Fibroblast of pulmonary artery (primary cell): ENCODE measurements at regions not wholly inside any gene's neighbourhood (a gene's known extent, or its start where the extent isn't known, plus 50 kb on each side); places are given as distances from the start of the nearest gene placed in this dataset.
A peak's percentile ranks its signal among the peaks of the same experiment; 100 is the strongest.

Source experiments
- DNase-seq: peaks from one replicate; pipeline ENCODE4 v3.0.0-alpha.2; 2010; ENCODE audit warnings: low read depth
- H3K4me3 ChIP-seq: replicated peaks from 2 replicates; pipeline ENCODE4 v1.5.1; 2011; ENCODE audit warnings: low read depth, mild to moderate bottlenecking, control low read depth, low read length, moderate library complexity
- TF ChIP-seq, protein P1 (sequence below): IDR thresholded peaks from 2 replicates; pipeline ENCODE4 v1.5.1; 2011; ENCODE audit warnings: mild to moderate bottlenecking, control low read depth, low read length, inconsistent platforms; ENCODE audit errors: missing control alignments

DNA sequence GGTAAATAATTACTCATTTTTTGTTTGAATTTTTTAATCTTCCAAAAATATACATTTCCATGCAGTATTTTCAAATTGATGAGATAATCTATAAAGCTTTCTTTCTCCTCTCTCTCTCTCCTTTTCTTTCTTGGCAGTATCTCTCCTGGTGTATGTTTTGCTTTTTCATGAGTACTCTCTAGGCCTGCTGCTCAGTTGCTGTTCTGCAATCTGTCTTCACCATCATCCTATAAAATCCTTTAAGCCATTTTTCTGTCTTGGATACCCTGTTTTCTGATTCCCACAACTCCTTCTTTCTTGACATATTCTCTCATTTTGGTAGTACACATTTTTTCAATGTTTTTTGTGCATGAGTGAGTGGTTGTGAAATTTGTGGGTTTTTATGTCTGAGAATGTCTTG, 1558.1 kb upstream of the LRRTM3 start:
- DNase-seq: no peak
- H3K4me3 ChIP-seq: no peak overlapping the region
- TF ChIP-seq, protein P1, sequence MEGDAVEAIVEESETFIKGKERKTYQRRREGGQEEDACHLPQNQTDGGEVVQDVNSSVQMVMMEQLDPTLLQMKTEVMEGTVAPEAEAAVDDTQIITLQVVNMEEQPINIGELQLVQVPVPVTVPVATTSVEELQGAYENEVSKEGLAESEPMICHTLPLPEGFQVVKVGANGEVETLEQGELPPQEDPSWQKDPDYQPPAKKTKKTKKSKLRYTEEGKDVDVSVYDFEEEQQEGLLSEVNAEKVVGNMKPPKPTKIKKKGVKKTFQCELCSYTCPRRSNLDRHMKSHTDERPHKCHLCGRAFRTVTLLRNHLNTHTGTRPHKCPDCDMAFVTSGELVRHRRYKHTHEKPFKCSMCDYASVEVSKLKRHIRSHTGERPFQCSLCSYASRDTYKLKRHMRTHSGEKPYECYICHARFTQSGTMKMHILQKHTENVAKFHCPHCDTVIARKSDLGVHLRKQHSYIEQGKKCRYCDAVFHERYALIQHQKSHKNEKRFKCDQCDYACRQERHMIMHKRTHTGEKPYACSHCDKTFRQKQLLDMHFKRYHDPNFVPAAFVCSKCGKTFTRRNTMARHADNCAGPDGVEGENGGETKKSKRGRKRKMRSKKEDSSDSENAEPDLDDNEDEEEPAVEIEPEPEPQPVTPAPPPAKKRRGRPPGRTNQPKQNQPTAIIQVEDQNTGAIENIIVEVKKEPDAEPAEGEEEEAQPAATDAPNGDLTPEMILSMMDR: no peak

DNA sequence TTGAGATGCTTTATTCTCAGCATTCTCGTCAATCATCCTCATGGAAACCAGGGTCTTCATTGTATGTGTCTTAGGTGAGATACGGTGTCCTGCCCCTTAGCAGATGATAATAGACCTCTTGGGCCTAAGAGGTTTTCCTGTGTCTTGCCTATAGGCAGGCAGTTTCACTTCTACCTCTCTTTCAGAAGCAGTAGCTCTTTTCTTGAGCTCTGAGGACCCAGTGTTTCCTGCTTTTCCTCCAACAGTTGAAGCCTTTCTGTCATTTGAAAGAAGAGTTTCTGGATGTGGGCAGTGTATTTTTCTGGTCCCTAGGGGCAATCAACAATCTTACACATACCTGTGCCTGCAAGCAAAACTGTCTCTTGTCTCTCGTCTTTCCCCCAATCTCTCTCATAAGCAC, 1550.3 kb upstream of the LRRTM3 start:
- DNase-seq: no peak
- H3K4me3 ChIP-seq: no peak overlapping the region
- TF ChIP-seq, protein P1: no peak

DNA sequence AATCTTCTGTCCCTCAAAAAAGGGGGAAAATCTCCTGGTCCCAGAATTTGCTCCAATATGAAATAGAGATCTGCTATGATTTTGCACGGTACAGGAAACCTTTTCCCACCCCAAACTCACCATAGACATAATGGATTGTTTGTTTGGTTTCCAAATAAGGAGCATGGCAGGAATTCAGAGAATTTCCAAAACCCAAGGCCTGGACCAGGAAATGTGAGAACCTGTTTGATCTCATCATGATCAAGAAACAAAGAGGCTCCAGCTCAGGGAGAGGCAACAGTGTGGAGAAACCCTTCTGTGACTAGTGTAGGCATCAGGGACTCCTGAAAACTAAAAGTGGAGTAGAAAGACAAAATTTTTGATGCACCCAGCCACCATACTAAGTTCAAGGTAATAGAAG, 1548.1 kb upstream of the LRRTM3 start:
- H3K4me3 ChIP-seq: no peak overlapping the region
- TF ChIP-seq, protein P1: no peak
- DNase-seq: no peak

DNA sequence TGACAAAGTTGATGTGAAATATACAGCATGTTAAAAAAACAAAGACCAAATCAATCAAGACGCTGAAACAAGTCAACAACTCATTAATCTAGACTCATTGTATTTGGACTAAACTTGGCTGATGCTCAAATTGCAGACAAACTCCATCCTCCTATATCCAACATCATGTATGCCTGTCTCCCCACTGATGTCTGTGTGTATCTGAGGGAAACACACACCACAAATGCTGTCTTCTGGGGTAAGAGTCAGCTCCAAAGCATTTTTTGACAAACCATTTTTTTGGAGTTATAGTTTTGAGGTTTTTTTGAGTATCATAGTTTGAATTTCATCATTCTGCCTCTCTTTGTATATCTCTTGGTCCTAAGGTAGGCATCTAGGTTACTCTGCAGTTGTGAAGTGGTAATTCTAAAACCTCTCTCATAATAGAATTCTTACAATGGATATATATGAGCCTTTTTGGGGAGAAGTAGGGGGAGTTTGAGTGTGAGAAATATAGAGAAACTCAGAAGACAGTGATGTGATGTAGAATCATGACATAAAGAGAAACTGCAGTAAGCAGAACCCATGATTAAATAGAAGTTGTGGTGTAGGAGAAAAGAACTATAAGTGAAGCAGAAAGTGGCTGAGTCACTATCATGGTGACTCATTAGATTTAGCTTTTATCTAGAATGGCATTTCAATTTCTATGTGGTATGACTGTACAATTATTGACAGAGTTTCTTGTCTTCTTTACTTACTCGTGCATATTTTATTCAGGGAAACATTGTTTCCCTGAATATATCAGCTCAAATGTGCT, 1531.1 kb upstream of the LRRTM3 start:
- DNase-seq: peak; percentile 47
- TF ChIP-seq, protein P1: no peak
- H3K4me3 ChIP-seq: no peak overlapping the region

DNA sequence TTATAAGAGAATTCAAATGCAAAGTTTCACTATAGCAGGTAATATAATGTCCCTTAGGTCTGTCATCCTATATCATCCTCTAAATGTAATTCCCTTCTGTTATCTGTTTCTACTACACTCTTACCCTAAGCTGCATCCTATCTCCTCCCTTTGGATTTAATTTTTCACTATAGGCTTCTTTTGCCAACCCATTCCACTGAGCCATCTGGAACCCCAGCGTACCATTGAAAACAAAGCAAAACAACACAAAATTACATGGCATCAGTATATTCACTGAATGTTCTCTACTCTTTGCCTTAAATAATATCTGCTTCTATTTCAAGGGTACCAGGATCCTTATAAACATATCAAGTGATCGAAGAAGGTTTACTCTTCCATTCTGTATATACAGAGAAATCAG, 1530.2 kb upstream of the LRRTM3 start:
- H3K4me3 ChIP-seq: no peak overlapping the region
- TF ChIP-seq, protein P1: no peak
- no peak for DNase-seq

DNA sequence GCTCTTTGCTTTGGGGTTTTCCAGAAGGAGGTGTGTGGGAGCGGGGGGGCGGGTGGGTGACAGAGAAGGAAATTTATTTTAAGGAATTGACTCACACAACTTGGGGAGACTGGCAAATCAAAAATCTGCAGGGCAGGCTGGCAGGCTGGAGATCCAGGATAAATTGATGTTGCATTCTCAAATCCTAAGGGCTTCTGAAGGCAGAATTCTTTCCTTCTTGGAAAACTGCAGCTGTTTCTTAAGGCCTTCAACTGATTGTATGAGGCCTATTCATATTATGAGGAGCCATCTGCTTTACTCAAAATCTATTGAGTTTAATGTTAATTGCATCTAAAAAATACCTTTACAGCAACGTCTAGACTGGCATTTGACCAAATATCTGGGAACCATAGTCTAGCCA, 1528.8 kb upstream of the LRRTM3 start:
- H3K4me3 ChIP-seq: no peak overlapping the region
- no peak for DNase-seq
- TF ChIP-seq, protein P1: no peak

DNA sequence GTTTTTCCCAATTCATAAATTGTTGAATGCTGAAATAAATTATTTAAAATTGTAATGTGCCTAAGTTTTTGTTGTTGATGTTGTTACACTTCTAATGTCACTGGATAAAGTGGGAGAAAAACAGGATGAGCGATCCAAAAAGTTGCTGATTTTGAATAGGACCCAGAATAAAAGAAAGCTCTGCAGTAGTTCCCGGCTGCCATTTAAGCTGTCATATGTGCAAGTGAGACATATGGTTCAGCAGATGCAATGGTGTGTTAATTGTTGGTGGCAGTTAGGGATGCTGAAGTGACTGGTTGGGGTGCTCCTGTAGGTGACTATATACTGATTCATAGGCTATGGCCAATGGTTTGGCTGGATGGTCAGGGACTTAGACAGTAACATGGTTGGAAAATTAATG, 1517.4 kb upstream of the LRRTM3 start:
- H3K4me3 ChIP-seq: no peak overlapping the region
- TF ChIP-seq, protein P1: no peak
- DNase-seq: no peak
